ENCODE measurements at regions not wholly inside any gene's neighbourhood (a gene's known extent, or its start where the extent isn't known, plus 50 kb on each side); places are given as distances from the start of the nearest gene placed in this dataset.

DNA sequence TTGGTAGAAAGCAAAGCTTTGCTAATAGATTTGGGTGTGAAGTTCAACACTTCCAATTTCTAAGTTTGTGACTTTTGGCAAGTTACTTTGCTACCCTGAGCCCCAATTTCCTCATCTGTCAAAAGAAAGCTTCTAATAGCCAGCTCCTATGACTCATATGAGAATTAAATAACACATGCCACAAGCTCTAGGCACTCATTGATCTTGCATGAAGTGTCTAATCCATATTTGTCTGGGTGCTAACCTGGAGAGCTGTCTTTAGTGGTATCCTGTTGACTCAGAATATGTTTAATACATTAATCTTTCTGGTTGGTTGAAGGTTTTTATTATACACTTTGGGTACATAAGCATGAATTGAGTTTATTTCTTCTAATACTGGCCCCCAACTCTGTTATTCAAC is 188.8 kb downstream of the POSTN start:
- TF ChIP-seq, protein P1, sequence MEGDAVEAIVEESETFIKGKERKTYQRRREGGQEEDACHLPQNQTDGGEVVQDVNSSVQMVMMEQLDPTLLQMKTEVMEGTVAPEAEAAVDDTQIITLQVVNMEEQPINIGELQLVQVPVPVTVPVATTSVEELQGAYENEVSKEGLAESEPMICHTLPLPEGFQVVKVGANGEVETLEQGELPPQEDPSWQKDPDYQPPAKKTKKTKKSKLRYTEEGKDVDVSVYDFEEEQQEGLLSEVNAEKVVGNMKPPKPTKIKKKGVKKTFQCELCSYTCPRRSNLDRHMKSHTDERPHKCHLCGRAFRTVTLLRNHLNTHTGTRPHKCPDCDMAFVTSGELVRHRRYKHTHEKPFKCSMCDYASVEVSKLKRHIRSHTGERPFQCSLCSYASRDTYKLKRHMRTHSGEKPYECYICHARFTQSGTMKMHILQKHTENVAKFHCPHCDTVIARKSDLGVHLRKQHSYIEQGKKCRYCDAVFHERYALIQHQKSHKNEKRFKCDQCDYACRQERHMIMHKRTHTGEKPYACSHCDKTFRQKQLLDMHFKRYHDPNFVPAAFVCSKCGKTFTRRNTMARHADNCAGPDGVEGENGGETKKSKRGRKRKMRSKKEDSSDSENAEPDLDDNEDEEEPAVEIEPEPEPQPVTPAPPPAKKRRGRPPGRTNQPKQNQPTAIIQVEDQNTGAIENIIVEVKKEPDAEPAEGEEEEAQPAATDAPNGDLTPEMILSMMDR (conservative IDR thresholded peaks at IDR 0.05 in 1 of 2, IDR thresholded peaks at IDR 0.05 in 1 of 2; ENCODE audit: low read depth in 1 of 2, low read length in 2 of 2) = no peak
- TF ChIP-seq EZH2 (IDR thresholded peaks at IDR 0.05; ENCODE audit: low read length, missing control alignments) = no peak

Measured in fibroblast of lung (primary cell).